Suppressor macrophage treated with lipopolysaccharide for 1 hour (primary cell): ENCODE measurements at regions not wholly inside any gene's neighbourhood (a gene's known extent, or its start where the extent isn't known, plus 50 kb on each side); places are given as distances from the start of the nearest gene placed in this dataset.
A peak's percentile ranks its signal among the peaks of the same experiment; 100 is the strongest.
"Not testable (repeated sequence)": the region's sequence is repeated elsewhere in the genome, so short reads cannot be mapped to it uniquely, and the experiment has no call there.

ENCODE experiments used
- DNase-seq, 3 donors: peaks; one replicate each; pipeline ENCODE4 v3.0.0-alpha.2; 2020 to 2022

DNA sequence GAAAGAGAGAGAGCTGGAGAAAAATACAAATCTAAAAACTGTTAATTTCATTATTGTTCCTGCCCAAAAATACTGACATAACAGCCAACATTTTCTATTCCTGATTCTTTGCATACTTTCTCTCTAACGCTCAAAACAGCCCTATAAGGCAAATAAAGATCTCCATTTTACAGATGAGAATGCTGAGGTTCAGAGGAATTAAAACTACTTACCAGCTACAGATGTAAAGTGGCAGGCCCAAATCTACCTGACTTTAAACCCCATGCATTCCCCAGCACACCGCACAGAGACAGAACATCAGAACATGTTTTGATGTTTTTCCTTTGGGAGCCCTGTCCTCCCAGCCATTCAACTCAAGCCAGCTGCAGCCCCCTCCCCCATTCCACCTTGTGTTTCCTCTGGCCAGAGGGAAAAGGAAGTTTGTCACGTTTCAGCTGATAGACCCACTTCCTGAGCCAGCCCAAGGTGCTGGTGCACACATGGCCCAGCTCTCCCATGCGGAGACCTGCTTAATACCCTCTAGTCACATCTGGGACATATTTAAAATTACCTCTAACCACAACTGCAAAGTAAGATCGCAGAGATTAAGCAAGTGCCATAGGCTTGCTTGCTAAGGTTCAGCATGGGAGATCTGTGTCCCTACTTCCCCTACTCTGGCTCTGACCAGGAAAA is 133.1 kb upstream of the NFIA start:
- DNase-seq, result no peak

DNA sequence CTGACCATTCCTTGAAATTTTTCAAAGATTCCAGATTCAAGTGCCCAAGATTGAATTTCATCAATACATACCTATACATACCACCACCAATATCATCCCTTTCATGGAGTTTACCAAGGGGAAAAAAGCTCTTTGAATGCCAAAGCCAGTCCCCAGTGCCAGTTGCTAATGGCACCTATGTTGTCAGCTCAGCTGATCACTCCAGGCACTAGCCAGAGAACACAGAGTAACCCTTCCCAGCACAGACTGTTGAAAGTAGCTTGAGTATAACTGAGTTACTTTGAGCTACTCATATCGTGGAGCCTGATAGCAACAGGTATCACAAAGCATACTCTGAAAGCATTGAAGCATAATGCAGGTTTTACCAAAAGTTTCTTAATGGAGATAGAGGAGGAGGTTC is 133.9 kb upstream of the NFIA start:
- no peak for DNase-seq

DNA sequence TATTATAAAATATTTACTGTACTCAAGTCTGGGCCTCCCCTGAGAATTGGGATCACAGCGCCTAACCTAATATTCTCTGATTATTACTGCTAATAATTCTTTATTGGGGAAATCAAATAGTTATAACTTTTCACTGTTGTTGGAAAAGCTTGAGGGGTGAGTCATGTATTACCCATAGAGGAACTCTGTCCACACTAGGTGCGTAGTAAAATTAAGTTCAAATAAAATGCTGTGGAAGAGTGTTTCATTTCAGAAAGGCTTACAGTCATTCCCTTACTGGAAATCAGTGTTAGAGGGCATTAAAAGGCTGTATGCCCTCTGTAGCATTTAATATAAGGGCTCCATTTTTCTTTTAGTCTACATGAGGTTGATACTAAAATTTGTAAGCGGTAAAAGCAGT is 135.0 kb upstream of the NFIA start:
- DNase-seq, result no peak

- DNase-seq, result peak; percentile 39 to 69 (median 67)
Measured at GRCh38 chr1:60942896-60943638, 139.3 kb upstream of the NFIA start.

DNA sequence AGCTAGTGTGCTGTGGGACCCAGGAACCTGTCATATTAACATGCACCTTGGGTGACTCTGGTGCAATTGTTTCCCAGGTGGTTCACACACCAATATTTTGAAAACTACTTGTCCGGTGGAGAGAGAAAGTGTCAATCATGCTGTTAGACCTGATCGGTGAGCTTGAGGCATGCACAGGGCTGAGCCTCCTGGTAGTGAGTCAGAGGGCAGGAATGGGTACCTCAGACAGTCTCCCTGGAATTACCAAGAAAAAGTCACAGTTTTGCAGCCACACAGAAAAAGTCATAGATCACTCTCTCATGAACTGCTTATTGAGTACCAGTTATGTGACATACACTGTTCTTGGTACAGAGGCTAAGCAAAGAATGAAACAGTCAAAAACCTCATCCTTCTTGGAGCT is 140.1 kb upstream of the NFIA start:
- DNase-seq, result no peak

GRCh38 chr1:60940685-60941084 is 141.7 kb upstream of the NFIA start:
- DNase-seq, result not testable (repeated sequence)

- no peak for DNase-seq
Measured at GRCh38 chr1:60937720-60938119, 144.6 kb upstream of the NFIA start.

DNA sequence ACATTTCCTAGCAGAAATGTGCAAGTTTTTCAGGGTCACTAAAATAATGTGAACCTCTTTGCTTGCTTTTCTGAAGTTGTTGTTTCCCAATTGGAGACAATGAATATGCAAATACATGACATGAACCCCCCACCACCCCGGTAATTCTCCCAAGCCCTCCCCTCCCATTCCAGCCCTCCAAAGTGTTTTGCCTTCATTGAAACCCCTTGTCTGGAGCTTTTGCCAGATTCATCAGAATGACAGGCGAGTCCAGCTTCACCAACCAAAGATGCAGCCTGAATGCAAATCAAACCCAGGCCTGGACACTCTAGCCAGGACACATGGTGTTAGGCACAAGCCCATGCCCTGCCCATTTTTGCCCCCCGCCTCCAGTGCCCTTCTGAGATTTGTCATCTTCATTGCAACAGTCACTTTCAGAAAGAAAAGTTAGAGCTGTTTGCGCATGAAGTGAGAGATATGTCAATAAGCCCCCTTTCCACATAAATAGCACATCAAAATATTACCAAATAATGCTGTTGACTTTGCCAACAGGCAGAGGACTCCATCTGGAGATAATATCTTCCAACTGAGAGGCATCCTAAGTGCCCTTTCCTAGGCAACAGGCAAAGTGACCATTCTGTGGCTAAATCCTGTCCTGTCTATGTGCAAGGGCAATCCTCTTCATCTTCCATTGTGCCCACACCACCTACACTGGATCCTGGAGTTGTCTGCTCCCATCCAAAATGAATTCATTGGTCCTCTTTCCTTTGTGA is 145.6 kb upstream of the NFIA start:
- no peak for DNase-seq

DNA sequence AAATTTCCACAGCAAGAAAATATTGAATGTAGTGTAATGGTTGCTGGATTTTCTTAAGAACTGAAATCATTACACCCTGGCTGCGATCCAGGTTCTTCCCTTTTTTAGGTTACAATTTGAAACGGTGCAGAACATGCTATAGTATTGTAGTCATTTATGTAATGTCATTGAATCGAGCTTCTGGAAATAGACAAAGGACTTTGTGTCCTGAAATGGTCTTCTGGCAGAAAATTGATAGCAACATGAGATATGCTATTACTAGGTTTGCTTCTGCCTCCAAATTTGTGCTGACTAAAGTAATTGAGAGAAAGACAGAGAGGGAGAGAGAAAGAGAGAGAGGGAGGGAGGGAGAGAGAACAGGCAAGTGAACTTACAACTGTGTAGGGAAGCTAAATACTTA is 146.2 kb upstream of the NFIA start:
- peak in 1 of 3 donors; percentile 31 for DNase-seq

DNA sequence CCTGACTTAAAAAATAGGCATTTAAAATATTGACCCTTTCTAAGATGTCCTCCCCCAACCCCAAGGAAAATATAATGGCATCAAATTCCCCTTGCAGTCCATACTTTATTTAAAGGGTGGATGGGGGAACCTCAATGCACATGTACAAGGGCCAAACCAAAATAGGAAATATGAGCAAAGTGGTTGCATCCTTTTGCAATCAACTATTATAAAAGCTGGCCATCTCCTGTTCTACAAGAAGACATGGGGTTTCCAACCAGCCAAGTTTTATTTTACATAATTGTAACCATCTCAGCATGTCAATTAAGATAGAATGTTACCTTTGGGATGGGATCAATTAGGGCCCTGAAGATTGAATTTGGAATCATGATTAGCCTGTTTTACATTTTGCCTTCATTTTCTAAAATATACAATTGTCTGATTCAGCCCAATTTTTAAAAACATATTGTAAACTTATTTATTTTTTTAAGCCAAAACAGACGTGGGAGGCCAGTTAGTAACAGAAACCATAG is 146.7 kb upstream of the NFIA start:
- DNase-seq, result no peak

- DNase-seq, result no peak
Measured at GRCh38 chr1:60930130-60930529, 152.2 kb upstream of the NFIA start.

DNA sequence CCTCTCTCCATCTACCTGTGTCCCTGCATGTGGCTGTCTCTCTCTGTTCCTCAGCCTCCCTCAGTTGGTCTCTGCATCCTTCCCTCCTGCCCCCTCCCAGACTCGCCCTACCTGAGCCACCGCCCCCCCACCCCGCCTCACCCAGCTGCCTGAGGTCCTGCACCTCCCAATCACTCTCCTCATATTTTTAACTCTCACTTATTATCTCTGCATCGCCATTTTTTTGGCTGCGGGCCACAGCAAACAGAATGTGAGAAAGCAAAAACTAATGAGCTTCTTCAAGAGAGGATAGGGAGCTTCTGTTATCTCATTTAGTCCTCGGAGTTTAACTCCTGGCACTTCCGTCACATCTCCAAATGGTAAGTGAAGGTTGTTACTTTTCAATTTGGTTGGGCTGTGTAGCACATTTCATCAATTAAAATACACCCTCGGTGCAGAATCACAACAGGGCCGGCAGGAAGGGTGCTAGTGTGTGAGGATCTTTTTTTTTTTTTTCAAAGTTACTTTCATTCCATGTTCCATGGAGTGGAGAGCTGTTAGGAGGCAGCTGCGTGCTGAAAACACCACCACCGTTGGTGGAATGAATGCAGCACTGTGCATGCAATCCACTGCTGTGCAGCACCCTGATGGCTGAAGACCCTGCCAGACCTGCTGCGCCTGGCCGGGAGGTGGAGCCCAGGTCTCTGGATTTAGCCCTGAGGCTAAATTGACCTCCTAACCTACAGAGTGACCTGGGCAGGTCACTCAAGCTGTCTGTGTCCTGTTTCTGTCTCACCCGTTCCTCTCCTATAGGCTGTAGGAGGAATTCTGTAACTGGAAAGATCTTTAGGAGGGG is 157.2 kb upstream of the NFIA start:
- DNase-seq, result no peak

DNA sequence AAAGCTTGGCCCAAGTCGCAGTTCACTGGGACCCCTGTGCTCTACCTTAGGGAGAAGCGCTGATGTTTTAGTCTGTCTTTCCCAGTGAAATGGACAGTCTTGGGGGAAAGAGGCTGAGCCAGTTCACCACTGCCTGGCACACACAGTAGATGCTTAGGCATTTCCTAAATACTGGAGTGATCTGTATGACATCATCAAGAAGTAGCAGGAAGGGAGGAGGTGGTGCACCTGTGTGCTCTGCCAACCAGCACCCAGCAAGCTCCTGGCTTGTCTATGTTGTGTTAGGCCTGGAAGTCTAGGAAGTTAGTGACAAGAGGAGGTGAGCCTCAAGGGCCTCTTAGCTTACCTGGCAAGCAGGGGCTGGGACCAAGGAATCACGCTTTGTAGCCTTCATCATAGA is 158.2 kb upstream of the NFIA start:
- no peak for DNase-seq

- DNase-seq, result no peak
Measured at GRCh38 chr1:60923389-60924087, 158.8 kb upstream of the NFIA start.

DNA sequence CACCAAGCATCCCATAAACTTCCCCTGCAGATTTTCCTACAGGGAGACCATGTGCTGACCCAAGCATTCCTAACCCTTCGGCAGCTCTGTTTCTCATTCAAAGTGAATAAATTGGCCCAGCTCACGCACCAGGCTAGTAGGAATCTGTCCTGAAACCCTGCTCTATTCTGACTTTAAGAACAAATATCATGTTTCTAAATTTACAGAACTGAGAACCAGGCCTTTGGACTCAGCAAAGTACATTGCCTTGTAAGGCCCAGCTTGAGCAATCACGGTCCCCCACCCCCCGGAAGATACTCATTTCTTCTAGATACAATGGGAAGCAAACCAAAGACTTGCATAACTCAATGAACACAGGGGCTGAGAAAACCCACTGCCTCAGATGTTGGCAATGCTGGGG is 160.1 kb upstream of the NFIA start:
- peak; percentile 44 to 55 (median 49) for DNase-seq

- no peak for DNase-seq
Measured at GRCh38 chr1:60921175-60921574, 161.2 kb upstream of the NFIA start.

DNA sequence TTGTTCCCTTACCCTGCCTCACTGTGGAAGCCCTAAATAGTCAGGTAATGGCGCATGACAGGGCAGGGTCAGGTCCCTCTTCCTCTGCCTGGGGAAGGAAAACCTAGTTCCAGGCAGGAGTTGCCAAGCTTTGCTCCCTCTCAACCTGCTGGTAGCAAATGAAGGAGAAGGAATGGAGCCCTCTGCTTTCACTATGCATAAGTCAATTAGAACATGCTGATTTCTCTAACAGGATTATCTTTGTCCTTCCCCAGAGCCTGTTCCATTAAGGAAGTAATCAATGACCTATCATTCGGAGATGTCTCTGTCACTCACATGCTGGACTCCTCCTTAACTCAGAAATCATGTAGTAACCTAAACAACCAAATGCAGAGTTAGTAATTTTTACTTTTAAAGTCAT is 161.8 kb upstream of the NFIA start:
- no peak for DNase-seq

- no peak for DNase-seq
Measured at GRCh38 chr1:60918867-60919266, 163.5 kb upstream of the NFIA start.

- DNase-seq, result no peak
Measured at GRCh38 chr1:60916906-60917305, 165.5 kb upstream of the NFIA start.

- no peak for DNase-seq
Measured at GRCh38 chr1:60916199-60916598, 166.2 kb upstream of the NFIA start.

DNA sequence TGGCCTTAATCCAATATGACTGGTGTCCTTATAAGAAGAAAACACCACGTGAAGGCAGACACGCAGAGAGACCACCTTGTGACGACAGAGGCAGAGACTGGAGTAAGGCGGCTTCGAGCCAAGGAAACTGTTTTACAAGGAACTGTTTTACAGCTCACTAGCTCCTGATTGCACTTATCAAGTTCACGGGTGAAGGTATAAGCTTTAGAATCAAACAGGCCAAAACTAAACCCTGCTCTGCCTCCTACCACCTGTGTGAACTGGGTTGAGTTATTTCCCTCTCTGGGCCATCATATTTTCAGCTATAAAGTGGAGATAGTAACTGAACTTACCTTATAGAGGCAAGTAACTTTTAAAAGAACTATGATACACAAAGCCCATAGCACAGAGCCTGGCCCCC is 166.9 kb upstream of the NFIA start:
- no peak for DNase-seq

DNA sequence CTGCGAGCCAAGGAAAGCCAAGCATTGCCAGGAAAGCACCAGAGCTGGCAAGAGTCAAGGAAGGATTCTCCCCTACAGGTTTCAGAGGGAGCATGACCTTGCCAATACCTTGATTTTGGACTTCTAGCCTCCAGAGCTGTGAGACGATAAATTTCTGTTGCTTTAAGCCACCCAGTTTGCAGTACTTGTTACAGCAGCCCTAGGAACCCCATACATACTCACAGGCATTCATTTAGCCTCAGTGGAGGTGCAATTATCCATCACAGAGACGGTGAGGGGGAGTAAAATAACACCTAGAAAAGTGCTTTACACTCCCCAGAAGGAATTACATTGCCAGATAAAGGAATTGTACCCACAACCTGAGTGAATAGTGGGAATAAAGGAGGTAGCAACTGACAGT is 167.4 kb upstream of the NFIA start:
- DNase-seq, result no peak
